Medulla oblongata (tissue), 1 donor: ENCODE measurements at regions not wholly inside any gene's neighbourhood (a gene's known extent, or its start where the extent isn't known, plus 50 kb on each side); places are given as distances from the start of the nearest gene placed in this dataset.
"Not testable (repeated sequence)": the region's sequence is repeated elsewhere in the genome, so short reads cannot be mapped to it uniquely, and the experiment has no call there.

ENCODE experiments used
- DNase-seq: peaks from one replicate; pipeline ENCODE4 v3.0.0-alpha.2; 2015; ENCODE audit errors: extremely low spot score

DNA sequence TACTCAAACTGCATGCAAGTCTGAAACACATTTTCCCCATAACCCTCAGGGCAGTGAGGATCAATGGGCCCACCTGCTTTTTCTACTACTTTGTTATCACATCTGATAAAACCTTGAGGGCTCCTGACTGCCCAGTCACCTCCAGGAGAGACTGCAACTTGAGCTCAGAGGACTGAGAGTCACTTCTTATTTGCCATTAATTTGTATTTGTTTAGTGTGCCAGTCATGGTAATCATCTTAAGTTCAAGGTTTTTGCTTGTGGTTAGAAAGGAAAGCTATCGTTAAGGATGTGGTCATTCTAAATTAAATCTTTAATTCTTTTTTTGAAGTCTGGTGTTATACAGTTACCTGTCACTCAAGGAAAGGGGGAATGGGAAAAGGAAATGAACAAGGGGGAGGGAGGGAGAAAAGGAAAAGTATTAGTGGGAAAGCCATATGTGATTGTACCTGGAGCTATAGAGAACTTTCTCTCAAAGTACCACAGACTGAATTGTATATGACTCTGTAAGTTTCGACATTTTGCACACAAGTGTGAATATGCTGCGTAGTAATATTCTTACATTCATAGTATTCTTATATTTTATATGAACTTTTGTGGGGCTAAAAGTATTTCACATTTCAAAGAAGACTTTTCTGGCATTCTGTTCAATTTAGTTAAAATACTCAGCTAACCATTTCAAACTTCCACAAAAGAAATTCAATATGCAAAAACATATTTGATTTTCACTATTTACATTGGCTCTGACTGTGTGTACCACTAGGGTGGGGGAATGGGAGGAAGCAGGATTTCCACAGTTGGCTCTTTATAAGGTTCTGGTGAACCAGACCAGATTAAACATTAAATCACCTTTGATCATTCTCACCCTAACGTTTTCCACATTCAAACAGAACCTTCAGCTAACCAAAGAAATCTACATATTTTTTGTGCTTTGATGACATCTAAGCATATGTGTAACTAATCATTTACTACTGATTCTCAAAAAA, 166.5 kb upstream of the ATP11B start:
- no peak for DNase-seq

DNA sequence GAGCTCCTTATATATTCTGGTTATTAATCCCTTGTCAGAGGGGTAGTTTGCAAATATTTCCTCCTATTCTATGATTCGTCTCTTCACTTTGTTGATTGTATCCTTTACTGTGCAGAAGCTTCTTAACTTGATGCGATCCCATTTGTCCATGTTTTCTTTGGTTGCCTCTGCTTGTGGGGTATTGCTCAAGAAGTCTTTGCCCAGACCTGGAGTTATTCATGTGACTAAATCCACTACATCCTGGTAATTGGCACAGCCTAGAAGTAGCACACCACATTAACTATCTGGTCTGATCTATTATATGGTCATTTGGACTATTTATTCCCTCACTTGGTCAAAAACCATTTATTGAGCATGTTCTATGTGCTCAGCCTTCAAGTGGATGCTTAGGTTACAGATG, 164.8 kb upstream of the ATP11B start:
- DNase-seq = no peak

- DNase-seq = no peak
These were observed 163.8 kb upstream of the ATP11B start for GRCh38 chr3:182629521-182629920.

DNA sequence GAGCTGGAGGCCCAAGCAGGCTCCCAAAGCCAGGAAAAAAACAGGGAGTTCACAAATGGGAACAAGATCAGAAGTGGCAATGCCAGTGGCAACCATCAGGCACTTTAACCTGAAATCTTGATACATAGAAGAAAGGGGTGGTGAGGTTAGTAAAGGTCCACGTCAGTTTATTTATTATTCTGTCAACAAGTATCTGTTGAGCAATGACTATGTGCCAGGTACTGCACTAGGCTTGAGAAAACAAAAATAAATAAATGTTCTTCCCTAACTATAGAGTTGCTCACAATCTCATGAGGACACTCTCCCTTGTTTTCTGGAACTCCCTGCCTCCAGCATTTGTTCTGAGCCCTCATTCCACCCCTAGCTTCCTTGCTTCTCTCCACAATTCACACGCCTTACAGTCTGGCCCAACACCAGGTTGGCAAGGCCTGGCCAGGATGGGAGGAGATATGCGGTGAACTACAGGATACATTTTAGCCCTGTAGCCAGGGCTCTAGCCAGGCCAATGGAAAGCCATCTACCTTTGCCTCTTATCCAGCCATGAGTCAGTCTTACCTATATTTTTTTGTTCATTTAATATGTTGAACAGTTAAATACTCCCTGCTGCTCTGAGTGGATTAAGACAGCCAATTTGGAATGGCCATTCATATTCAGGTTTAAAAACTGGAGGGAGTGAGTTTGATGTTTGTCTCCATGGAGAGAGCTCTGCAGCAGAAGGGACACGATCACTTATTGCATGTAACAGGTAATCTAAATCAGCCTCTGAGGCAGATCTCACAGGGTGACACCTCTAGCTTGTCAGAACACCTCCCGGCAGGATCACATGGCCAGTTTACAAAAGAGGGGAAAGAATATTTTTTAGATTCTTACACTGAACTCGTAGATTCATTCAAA, 161.9 kb upstream of the ATP11B start:
- no peak for DNase-seq

DNA sequence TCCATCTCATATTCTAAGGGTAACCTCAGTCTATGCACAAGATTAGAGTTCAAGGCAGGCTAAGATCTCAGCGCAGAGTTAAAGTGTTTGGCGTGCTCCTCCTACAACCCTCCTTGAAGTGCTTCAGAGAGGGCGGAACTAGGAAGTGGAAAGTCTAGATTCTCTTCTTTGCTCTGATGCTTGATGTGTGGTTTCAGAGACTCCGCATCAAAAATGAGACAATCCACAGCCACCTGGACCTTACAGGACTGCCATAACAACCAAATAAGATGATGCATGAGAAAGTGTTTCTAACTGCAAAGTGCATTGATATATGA, 161.3 kb upstream of the ATP11B start:
- DNase-seq = no peak

DNA sequence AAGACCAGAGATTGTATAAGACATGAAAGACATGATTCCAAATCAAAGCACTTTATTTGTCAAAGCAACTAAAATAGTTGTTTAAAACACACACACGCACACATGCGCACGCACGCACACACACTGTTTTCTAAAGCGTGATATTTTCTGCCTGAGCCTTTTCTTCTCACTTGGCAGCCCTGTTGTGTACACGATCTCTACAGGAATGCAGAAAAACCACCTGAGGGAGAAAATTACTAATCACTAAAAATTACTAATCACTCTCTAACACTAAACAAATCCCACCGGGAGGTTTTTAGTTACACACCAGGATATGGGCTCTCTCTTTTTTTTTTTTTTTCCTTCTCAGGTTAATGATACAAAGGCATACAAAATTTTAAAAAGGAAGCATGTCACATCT, 160.1 kb upstream of the ATP11B start:
- DNase-seq = no peak

- DNase-seq = no peak
These were observed 156.7 kb upstream of the ATP11B start for GRCh38 chr3:182636646-182637045.

GRCh38 chr3:182637350-182638110, 155.8 kb upstream of the ATP11B start:
- DNase-seq = no peak

DNA sequence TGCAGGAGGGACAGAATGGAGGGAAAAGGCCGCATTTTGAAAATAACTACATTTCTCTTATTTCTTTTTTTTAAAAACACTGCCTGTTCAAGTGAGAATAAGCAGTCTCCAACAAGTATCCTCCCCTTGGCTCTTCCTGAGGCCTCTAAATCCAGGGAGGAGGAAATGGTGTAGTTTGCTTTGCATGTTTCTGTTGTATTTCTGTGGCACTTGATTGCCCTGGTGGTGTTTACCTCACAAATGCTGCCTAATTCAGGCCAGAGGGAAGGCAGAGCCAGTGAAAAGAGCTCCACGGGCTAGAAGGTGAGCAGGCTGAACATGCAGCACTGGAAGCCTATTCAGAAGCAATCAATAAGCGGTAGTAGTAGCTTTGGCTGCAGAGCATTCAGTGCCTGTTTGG, 149.3 kb upstream of the ATP11B start:
- DNase-seq = no peak

GRCh38 chr3:182644790-182645433, 148.4 kb upstream of the ATP11B start:
- no peak for DNase-seq

DNA sequence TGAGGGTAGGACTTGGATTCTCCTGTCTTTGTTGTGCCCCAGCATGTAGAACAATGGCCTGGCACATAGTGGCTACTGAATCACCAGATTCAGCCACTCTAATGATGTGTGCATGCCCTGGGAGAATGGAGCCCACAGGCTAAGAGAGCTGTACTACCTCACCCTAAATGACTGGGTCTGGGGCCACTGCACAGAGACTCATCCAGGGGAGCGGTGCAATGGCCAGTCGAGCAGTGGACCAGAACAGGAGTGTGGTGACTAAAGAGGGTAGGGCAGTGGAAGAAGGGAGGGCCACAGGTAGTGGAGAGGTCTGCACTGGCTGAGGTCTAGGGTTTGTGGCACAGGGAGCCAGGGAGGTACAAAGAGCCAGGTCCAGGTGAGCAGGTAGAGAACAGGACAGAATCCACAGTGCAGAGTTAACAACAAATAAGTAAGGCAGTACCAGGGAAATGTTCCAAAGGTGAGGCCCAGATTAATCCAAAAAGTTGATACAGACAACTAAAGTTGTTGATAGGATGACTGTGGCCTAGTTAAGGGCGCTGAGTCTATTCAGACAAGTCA, 142.7 kb upstream of the ATP11B start:
- no peak for DNase-seq

DNA sequence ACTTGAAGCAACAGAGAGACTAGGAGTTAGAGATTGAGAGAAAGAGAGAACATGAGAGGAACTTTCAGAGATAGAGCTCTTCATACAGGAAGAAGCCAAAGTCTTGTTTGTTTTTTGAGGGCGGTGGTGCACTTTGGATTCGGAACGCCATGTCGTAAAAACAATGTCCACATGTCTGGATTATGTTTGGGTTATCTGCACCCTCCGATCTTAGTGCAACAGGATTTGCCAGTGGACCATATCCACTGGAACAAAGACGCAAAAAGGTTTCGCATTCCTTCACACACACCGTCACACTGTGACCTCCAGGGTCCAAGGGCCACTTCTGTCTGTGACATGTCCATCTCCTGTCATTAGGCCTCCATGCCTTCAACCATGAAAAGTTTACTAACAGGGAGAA, 141.8 kb upstream of the ATP11B start:
- no peak for DNase-seq

GRCh38 chr3:182653065-182653464, 140.2 kb upstream of the ATP11B start:
- DNase-seq = not testable (repeated sequence)

GRCh38 chr3:182668541-182668940, 124.8 kb upstream of the ATP11B start:
- DNase-seq = no peak

DNA sequence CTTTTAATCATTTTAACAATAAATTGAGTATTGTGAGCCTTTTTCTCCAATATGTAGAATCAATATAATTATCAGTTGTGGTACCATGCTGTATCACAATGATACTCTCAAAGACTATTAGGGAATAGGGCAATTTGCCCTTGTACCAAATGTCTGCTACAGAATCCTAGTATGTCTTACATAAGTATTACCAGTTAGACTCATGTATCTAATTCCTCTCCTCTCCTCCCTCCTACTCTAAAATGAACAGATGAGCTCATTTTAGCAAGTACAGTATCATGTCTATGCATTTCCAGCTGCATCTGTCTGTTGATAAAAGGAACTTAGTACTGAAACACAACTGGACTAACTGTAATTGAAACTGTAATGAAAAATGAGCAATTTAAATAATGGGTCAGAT, 124.3 kb upstream of the ATP11B start:
- DNase-seq = no peak

- no peak for DNase-seq
These were observed 121.8 kb upstream of the ATP11B start for GRCh38 chr3:182671541-182671940.

- DNase-seq = peak; percentile 60
These were observed 121.4 kb upstream of the ATP11B start for GRCh38 chr3:182671942-182672341.

DNA sequence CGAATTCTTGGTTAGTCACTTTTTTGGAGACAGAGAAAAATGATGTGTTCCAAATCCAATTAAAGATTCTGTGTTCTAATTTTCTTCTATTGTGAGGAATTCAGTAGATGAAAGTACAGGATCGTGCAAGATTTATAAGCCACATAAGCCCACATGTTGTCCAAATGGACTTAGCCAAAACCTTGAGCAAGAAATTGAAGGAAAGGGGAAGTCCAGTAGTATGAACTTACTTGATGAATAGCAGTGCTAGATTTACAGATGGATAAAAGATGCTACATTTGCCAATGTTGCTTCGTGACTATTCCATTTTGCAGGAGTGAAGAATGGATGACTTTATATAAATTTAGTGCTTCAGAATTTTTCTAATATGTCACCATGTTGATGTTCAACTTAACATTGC, 120.0 kb upstream of the ATP11B start:
- DNase-seq = no peak

- DNase-seq = peak; percentile 60
These were observed 110.8 kb upstream of the ATP11B start for GRCh38 chr3:182682263-182683241.

DNA sequence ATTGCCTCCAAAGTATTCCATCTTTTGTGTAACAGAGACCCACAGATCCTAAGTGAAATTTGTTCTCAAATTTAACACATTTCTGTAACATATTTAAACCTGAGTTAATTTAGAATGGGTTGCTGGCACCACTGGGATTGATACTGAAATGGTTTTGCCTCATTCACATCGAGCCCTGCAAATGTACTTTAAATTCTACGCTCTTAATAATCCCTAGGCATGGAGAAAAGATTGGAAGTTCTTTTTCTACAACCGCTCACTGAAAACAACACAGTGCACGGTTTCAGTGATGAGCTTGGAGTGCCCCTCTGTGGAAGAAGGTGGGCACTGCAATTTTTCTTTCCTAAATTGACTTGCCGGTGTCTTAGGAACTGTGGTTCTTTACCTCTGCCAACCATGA, 109.9 kb upstream of the ATP11B start:
- DNase-seq = peak; percentile 95
